ENCODE measurements at regions not wholly inside any gene's neighbourhood (a gene's known extent, or its start where the extent isn't known, plus 50 kb on each side); places are given as distances from the start of the nearest gene placed in this dataset.

- intact Hi-C loops (cut with DNase I): loop anchor here (5.0 kb wide), 2 partner anchors 50 to 120 kb away; no protein-coding TSS in a partner anchor
- DNase-seq (ENCODE audit: low spot score): no peak
Measured at GRCh38 chr6:56756791-56757587, 114.3 kb upstream of the DST start.

GRCh38 chr6:56756219-56756789, 113.6 kb upstream of the DST start:
- intact Hi-C loops (cut with DNase I): loop anchor here (5.0 kb wide), 2 partner anchors 49 to 119 kb away; no protein-coding TSS in a partner anchor
- DNase-seq (ENCODE audit: low spot score): no peak

- intact Hi-C loops (cut with DNase I): loop anchor here (5.0 kb wide), 2 partner anchors 48 to 118 kb away; no protein-coding TSS in a partner anchor
- no peak for DNase-seq (ENCODE audit: low spot score)
Measured at GRCh38 chr6:56755040-56755439, 112.4 kb upstream of the DST start.

- no peak for DNase-seq (ENCODE audit: low spot score)
Measured at GRCh38 chr6:56753811-56754210, 111.1 kb upstream of the DST start.

GRCh38 chr6:56752534-56752933, 109.8 kb upstream of the DST start:
- no peak for DNase-seq (ENCODE audit: low spot score)
- intact Hi-C loops (cut with DNase I): no loop called here

More at GRCh38 chr6:56753811-56754210, 111.1 kb upstream of the DST start:
- intact Hi-C loops (cut with DNase I): no loop called here

- DNase-seq (ENCODE audit: low spot score): no peak
- intact Hi-C loops (cut with DNase I): no loop called here
Measured at GRCh38 chr6:56752009-56752408, 109.3 kb upstream of the DST start.

GRCh38 chr6:56751604-56752003, 108.9 kb upstream of the DST start:
- intact Hi-C loops (cut with DNase I): no loop called here
- no peak for DNase-seq (ENCODE audit: low spot score)

GRCh38 chr6:56750686-56751085, 108.0 kb upstream of the DST start:
- DNase-seq (ENCODE audit: low spot score): no peak
- intact Hi-C loops (cut with DNase I): no loop called here

GRCh38 chr6:56749632-56750151, 107.0 kb upstream of the DST start:
- DNase-seq (ENCODE audit: low spot score): no peak
- intact Hi-C loops (cut with DNase I): no loop called here

- no peak for DNase-seq (ENCODE audit: low spot score)
- intact Hi-C loops (cut with DNase I): no loop called here
Measured at GRCh38 chr6:56746767-56747504, 104.2 kb upstream of the DST start.

GRCh38 chr6:56745971-56746370, 103.3 kb upstream of the DST start:
- intact Hi-C loops (cut with DNase I): no loop called here
- no peak for DNase-seq (ENCODE audit: low spot score)

GRCh38 chr6:56745081-56745480, 102.4 kb upstream of the DST start:
- intact Hi-C loops (cut with DNase I): no loop called here
- no peak for DNase-seq (ENCODE audit: low spot score)

GRCh38 chr6:56744528-56744927, 101.8 kb upstream of the DST start:
- intact Hi-C loops (cut with DNase I): no loop called here
- DNase-seq (ENCODE audit: low spot score): no peak

GRCh38 chr6:56742122-56742791, 99.6 kb upstream of the DST start:
- intact Hi-C loops (cut with DNase I): no loop called here

GRCh38 chr6:56741472-56741871, 98.8 kb upstream of the DST start:
- intact Hi-C loops (cut with DNase I): no loop called here

More at GRCh38 chr6:56742122-56742791, 99.6 kb upstream of the DST start:
- no peak for DNase-seq (ENCODE audit: low spot score)

GRCh38 chr6:56739836-56740815, 97.4 kb upstream of the DST start:
- intact Hi-C loops (cut with DNase I): no loop called here
- DNase-seq (ENCODE audit: low spot score): no peak

More at GRCh38 chr6:56741472-56741871, 98.8 kb upstream of the DST start:
- no peak for DNase-seq (ENCODE audit: low spot score)

GRCh38 chr6:56736804-56737203, 94.1 kb upstream of the DST start:
- intact Hi-C loops (cut with DNase I): no loop called here
- no peak for DNase-seq (ENCODE audit: low spot score)

GRCh38 chr6:56734335-56734734, 91.6 kb upstream of the DST start:
- no peak for DNase-seq (ENCODE audit: low spot score)
- intact Hi-C loops (cut with DNase I): no loop called here

Data from cardiac septum (tissue), 1 donor.